ENCODE measurements at regions not wholly inside any gene's neighbourhood (a gene's known extent, or its start where the extent isn't known, plus 50 kb on each side); places are given as distances from the start of the nearest gene placed in this dataset.

- H3K36me3 ChIP-seq: no peaks in the 10 kb centered on the region
- no peak for DNase-seq
- H3K4me3 ChIP-seq: no peak overlapping the region
- no peak overlapping the region for H3K27ac ChIP-seq
- H3K27me3 ChIP-seq: no peaks in the 10 kb centered on the region
- intact Hi-C loops (cut with DNase I): no loop called here
- no peaks in the 10 kb centered on the region for H3K4me1 ChIP-seq
- no peak for TF ChIP-seq CTCF (IDR thresholded peaks at IDR 0.05)
- no peak for ATAC-seq
- H3K9me3 ChIP-seq: peaks cover 0 to 43% (median 14%) of the 10 kb centered on the region in 11 donors
- 50 to 69% methylated on average over 2 of the region's 2 CpGs for WGBS, 2 donors
Observed at GRCh38 chr12:98037401-98038140, 477.8 kb upstream of the TMPO start.

- H3K4me3 ChIP-seq: no peak overlapping the region
- no peak for DNase-seq
- peaks cover 0 to 43% (median 14%) of the 10 kb centered on the region in 11 donors for H3K9me3 ChIP-seq
- TF ChIP-seq CTCF (IDR thresholded peaks at IDR 0.05): no peak
- H3K27ac ChIP-seq: no peak overlapping the region
- H3K27me3 ChIP-seq: no peaks in the 10 kb centered on the region
- ATAC-seq: no peak
- H3K36me3 ChIP-seq: no peaks in the 10 kb centered on the region
- intact Hi-C loops (cut with DNase I): no loop called here
- no peaks in the 10 kb centered on the region for H3K4me1 ChIP-seq
Observed at GRCh38 chr12:98042668-98043067, 472.7 kb upstream of the TMPO start.

- 70 to 78% methylated on average over 4 of the region's 4 CpGs for WGBS, 2 donors
- no peak overlapping the region for H3K27ac ChIP-seq
- intact Hi-C loops (cut with DNase I): no loop called here
- no peak for ATAC-seq
- no peaks in the 10 kb centered on the region for H3K27me3 ChIP-seq
- no peak for TF ChIP-seq CTCF (IDR thresholded peaks at IDR 0.05)
- no peaks in the 10 kb centered on the region for H3K4me1 ChIP-seq
- H3K36me3 ChIP-seq: no peaks in the 10 kb centered on the region
- no peak for DNase-seq
- peaks cover 0 to 21% (median 0%) of the 10 kb centered on the region in 11 donors for H3K9me3 ChIP-seq
- H3K4me3 ChIP-seq: no peak overlapping the region
Observed at GRCh38 chr12:98045395-98045794, 470.0 kb upstream of the TMPO start.

- ATAC-seq: no peak
- H3K4me1 ChIP-seq: no peaks in the 10 kb centered on the region
- no peak overlapping the region for H3K4me3 ChIP-seq
- intact Hi-C loops (cut with DNase I): no loop called here
- no peaks in the 10 kb centered on the region for H3K9me3 ChIP-seq
- no peak overlapping the region for H3K27ac ChIP-seq
- TF ChIP-seq CTCF (IDR thresholded peaks at IDR 0.05): no peak
- DNase-seq: no peak
- H3K36me3 ChIP-seq: no peaks in the 10 kb centered on the region
- no peaks in the 10 kb centered on the region for H3K27me3 ChIP-seq
Observed at GRCh38 chr12:98048326-98048725, 467.1 kb upstream of the TMPO start.

All from heart right ventricle (tissue), 16 donors.